HG03378 (cell line): ENCODE measurements at regions not wholly inside any gene's neighbourhood (a gene's known extent, or its start where the extent isn't known, plus 50 kb on each side); places are given as distances from the start of the nearest gene placed in this dataset.
"Not testable (repeated sequence)": the region's sequence is repeated elsewhere in the genome, so short reads cannot be mapped to it uniquely, and the experiment has no call there.

ENCODE experiments used
- ATAC-seq: cut with Tn5 transposase; IDR thresholded peaks from one replicate; pipeline ENCODE4 v1.9.1; 2021; ENCODE audit warnings: mild to moderate bottlenecking, moderate library complexity; ENCODE audit not compliant: unreplicated experiment

DNA sequence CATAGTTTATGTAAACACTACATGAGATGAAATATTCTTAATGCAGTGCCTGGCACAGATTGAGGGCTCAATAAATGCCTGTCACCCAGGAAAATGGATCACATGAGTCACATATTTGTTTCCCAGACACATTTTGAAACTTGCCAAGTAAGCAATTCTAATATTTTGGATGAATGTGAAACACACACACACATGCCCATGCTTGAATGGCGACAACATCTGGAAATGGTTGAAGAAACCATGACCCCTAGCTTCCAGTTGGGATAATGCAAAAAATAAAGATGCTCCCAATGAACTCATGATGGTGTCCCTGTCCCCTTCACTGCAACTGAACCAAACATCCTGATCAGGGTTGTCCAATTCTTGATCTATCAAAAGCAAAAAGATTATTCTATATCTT, 797.3 kb downstream of the XPNPEP1 start:
- ATAC-seq = no peak

GRCh38 chr10:109115179-109115578, 808.1 kb downstream of the XPNPEP1 start:
- no peak for ATAC-seq

GRCh38 chr10:109114579-109114978, 808.7 kb downstream of the XPNPEP1 start:
- ATAC-seq = no peak

DNA sequence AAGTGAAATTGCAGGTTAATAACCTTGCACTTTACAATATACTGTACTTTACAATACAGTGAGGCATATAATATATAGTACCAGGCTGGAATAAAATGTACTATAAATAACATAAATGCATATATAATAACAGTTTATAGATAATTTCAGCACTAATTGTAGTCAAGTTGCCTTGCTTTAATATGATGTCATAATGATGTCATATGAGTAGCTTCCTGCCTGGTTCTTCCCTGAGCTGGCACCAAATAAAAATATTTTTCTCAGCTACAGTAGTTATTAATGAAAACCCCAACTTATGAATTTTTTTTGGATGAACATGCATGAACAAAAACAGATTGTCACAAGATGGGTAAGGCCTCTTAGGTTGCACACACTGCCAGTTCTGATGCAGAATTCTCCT, 816.7 kb downstream of the XPNPEP1 start:
- no peak for ATAC-seq

GRCh38 chr10:109105725-109106124, 817.6 kb downstream of the XPNPEP1 start:
- ATAC-seq = no peak

DNA sequence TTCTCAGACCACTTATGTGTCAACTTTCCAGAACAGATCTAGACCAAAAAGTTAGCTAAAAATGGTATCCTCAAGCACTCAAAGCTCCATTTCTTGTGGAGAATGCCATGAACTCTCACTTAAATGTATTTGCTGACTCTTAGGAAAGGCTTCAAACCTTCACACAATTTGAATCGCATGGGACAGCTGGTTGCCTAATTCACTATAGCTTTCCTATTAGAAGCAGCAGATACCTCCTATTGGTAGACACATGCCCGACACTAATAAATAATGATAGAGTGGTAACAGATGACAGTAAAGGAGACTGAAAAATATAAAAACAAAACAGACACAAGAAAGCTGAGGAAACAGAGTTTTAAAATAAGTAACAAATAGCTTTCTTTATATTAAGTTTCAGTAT, 818.5 kb downstream of the XPNPEP1 start:
- ATAC-seq = no peak

GRCh38 chr10:109103278-109103677, 820.0 kb downstream of the XPNPEP1 start:
- no peak for ATAC-seq

DNA sequence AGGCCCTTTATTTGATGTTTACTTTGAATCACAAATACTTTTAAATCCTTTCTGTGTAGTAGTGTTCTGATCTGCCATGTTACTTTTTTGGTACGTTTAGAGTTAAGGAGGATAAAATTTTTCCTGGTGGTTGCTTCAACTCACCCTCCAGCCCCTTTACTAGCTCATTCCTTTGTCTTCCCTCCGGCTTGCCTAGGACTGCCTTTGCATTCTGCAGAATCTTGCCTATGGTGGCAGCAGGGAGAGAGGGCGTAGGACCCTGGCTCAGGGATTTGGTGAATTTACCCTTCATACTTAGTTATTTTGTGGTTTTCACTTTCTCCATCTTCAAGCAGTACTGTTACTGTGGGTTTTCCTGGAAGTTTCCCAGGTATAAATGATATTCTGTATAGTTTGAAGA, 833.5 kb downstream of the XPNPEP1 start:
- no peak for ATAC-seq

DNA sequence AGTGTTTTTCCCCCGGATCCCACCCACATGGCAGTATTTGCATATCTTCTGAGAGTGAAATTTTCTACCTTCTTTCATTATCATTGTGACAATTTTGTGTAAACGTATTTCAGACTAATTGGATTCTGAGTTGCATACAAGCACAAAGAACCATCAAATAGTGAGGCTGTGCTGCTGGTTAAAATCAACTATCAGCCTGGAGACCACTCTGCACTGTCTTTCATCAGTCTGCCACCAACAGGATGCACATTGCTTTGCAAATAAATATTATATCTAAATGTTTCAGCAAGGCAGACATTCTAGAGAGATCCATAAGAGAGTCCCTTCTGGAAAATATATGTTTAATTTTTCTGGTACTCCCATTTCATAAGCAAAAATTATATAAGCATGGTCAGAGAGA, 851.8 kb downstream of the XPNPEP1 start:
- ATAC-seq = no peak

DNA sequence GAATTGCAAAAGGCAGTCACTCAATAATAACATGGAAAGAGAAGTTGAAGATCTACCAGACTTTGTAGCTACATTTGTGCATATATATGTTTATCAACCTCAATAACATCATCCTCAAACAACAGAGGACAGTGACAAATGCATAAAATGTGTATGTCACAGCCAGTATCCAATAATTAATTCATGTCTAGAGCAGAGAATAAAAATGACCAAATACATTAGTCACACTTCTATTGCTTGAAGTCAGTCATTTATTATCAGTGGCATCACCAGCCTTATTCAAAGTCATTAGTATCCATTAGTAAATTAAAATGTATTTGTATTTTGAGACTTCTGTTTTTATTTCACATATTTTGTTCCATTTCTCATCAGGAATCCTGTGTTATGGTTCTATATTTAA, 852.8 kb downstream of the XPNPEP1 start:
- ATAC-seq = no peak

DNA sequence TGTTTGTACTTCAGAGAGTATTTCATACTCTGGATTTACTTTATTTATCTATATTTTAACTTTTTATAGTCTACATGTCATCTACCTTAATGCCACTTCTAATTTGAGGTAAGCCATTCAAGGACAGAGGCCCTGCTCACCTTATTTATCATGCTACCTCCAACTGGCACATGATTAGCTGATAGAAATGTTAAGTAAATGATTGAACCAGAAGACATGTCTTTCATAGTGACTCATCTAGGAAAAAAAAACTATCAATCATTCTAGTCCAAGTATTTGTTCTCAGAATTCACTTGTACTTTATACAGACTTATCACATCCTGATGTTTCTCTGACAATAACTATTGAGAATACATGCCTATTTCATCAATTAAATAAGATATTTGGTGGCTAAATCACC, 856.3 kb downstream of the XPNPEP1 start:
- ATAC-seq = no peak

GRCh38 chr10:109065821-109066220, 857.5 kb downstream of the XPNPEP1 start:
- no peak for ATAC-seq

DNA sequence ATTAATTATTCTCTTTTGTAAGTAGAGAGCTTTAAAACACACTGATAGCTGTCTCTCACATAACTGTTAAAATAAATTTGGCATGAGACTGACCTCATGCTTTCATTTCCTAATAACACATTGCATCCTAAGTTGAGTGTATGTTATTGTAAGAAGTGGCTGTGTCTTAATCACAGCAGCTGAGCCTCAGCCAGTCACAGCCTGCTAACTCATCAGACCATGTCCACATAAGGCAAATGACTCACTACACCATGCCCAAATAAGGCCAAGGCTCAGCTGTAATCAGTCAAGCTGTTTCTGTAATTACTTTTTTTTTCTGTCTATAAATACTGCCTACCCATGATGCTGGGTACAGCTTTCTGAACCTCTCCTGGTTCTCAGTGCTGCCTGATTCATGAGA, 860.9 kb downstream of the XPNPEP1 start:
- peak; percentile 69 for ATAC-seq

- no peak for ATAC-seq
Measured at GRCh38 chr10:109055243-109055642, 868.1 kb downstream of the XPNPEP1 start.

- no peak for ATAC-seq
Measured at GRCh38 chr10:109047856-109048255, 875.5 kb downstream of the XPNPEP1 start.

DNA sequence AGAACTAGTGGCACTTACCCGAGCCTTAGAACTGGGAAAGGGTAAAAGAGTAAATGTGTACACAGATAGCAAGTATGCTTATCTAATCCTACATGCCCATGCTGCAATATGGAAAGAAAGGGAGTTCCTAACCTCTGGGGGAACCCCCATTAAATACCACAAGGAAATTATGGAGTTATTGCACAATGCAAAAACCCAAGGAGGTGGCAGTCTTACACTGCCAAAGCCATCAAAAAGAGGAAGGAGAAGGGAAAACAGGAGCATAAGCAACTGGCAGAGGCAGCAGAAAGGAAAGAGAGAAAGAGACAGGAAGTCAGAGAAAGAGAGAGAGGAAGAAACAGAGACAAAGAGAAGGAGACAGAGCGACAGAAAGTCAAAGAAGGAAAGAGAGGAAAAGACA, 876.9 kb downstream of the XPNPEP1 start:
- not testable (repeated sequence) for ATAC-seq

- ATAC-seq = no peak
Measured at GRCh38 chr10:109040622-109041021, 882.7 kb downstream of the XPNPEP1 start.

- no peak for ATAC-seq
Measured at GRCh38 chr10:109037978-109038377, 885.3 kb downstream of the XPNPEP1 start.

- ATAC-seq = no peak
Measured at GRCh38 chr10:109030581-109031210, 892.6 kb downstream of the XPNPEP1 start.

DNA sequence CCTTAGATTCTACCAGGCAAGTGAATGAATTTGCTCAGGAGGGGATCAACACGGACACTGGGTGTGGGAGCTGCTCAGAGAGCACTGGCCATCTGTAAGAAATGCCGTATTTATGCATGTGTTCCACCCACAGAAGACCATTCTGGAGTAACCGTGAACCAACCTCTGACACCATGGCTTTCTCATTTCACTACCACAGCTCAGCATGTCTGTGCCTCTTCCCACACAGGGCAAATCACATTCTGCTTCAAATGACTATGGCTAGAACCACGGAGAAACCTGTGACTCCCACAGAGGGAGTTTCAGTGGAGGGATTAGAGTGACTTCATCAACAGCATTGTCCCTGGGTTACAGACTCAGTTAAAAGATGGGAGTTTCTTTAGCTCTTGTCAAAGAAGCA, 893.4 kb downstream of the XPNPEP1 start:
- ATAC-seq = peak; percentile 54

DNA sequence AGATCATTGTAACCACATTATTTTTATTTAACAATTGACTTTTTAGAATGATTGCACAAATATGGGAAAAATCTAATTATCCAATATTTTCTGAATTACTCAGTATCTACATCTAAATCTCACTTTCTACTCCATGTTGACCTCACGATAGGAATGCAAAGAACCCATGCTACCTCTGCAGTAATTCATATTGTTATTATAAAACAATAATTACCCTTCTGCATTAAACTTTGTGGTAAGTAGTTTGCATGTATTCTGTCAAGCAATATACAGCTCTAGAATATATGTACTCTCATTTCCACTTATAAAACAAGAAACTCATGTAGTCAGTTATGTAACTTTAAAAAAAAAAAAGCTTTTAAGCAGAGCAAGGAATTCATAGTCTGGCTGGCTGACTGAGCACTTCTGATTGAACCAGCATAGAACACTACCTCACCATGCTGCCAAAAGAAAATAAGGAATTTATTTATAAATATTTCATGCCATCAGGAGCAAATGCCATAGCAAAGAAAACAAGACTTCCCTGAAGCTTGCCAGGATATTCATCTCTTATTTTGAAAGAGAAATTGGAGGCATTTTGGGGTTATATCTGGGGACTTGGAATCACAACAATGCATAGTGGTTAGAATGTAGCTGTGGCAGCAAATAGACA, 895.7 kb downstream of the XPNPEP1 start:
- no peak for ATAC-seq

DNA sequence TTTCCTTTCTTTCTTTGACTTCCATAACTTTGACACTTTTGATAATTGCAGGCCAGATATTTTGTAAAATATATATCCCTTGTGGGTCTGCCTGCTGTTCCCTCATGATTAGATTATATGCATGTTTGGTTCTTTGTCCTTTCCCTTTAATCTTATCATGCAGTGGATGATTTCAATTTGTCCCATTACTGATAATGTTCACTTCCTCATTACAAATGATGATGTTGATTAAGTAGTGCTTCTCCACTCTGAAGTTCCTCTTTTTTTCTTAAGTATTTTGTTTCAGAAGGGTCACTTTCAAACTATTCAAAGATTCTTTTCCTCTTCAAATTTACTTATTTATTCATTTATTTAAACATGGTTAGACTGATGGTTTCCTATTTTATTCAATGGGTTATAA, 898.1 kb downstream of the XPNPEP1 start:
- no peak for ATAC-seq
